Heart left ventricle (tissue), 16 donors: ENCODE measurements at regions not wholly inside any gene's neighbourhood (a gene's known extent, or its start where the extent isn't known, plus 50 kb on each side); places are given as distances from the start of the nearest gene placed in this dataset.

ENCODE experiments used
- ATAC-seq, 4 donors: fragments of 200-7000 bp; cut with Tn5 transposase; one replicate each; pipeline ENCODE4 v1.9.1; 2020 to 2022; ENCODE audit warnings: moderate library complexity in 4 of 4, mild to moderate bottlenecking in 3 of 4, moderate number of reproducible peaks in 1 of 4
- DNase-seq, 5 donors: peaks; one replicate each; pipeline ENCODE4 v3.0.0-alpha.2; 2020
- H3K27ac ChIP-seq, 12 donors: fragments of 200-600 bp; sonication (generic) in 4 of 12; one replicate each; pipeline versions ENCODE4 v1.5.0 to v1.8.0; 2016 to 2022; ENCODE audit warnings: mild to moderate bottlenecking in 2 of 12
- H3K27me3 ChIP-seq, 9 donors: fragments of 200-600 bp; sonication (generic) in 2 of 9; one replicate each; pipeline versions ENCODE4 v1.5.1 to v1.8.0; 2016 to 2022; ENCODE audit warnings: mild to moderate bottlenecking in 3 of 9
- H3K36me3 ChIP-seq, 9 donors: fragments of 200-600 bp; sonication (generic) in 2 of 9; one replicate each; pipeline versions ENCODE4 v1.5.0 to v1.8.0; 2018 to 2022; ENCODE audit warnings: mild to moderate bottlenecking in 2 of 9
- H3K4me1 ChIP-seq, 12 donors: fragments of 200-600 bp; sonication (generic) in 4 of 12; one replicate each; pipeline versions ENCODE4 v1.5.0 to v1.8.0; 2016 to 2022; ENCODE audit warnings: mild to moderate bottlenecking in 3 of 12
- H3K4me3 ChIP-seq, 12 donors: fragments of 200-600 bp; sonication (generic) in 4 of 12; one replicate each; pipeline versions ENCODE4 v1.5.0 to v1.8.0; 2017 to 2022; ENCODE audit warnings: mild to moderate bottlenecking in 9 of 12, moderate library complexity in 4 of 12
- H3K9me3 ChIP-seq, 12 donors: fragments of 200-600 bp; sonication (generic) in 4 of 12; one replicate each; pipeline versions ENCODE4 v1.5.0 to v1.8.0; 2016 to 2022; ENCODE audit warnings: mild to moderate bottlenecking in 1 of 12
- POLR2A ChIP-seq, 2 donors: fragments of 450-650 bp; IDR thresholded peaks; one replicate each; pipeline ENCODE4 v1.6.1; 2017; ENCODE audit warnings: antibody characterized with exemption in 2 of 2, mild to moderate bottlenecking in 2 of 2, moderate library complexity in 2 of 2
- WGBS, 4 donors: extraction: QIAGEN DNeasy Blood & Tissue Kit in 2 of 4; methylation state at CpG; one replicate each; pipeline versions ENCODE4 v1.1.5 to v1.1.7; 2013 to 2018; 5-methylcytosine and 5-hydroxymethylcytosine counted together
- intact Hi-C, 10 donors: fragments of 100-400 bp; cut with DNase I; formaldehyde crosslinking; loops; one replicate each; pipeline versions ENCODE4 v1.11.1 to v1.14.2; 2022
- TF ChIP-seq, protein P1 (sequence below), 12 donors: fragments of 200-600 bp; sonication (generic) in 4 of 12; IDR thresholded peaks; one replicate each; pipeline versions ENCODE4 v1.5.0 to v1.8.0; 2018 to 2022; ENCODE audit warnings: antibody characterized with exemption in 12 of 12, mild to moderate bottlenecking in 5 of 12
- donor health status: ischemic (EF 13 %, LVEDD 7.1; RV severe dilation, severe dysfunction).
- donor health status: healthy with polysubstance abuse.
- donor health status: DM: no; HTN: yes; CAD: no.
- donor health status: DM: no; HTN: no; CAD: no.
- donor health status: ischemic (EF 25% LVEDD 6.9; RV normal size, moderate dysfunction).
- donor health status: ischemic (EF 25% LVEDD 5.7; RV mildly dilated, moderate dysfunction).
- donor health status: healthy.
- donor health status: DM: yes; HTN: yes; CAD: no.
- donor health status: ischemic (EF 35%, LVEDD 5.7; RV mildly dilated, moderate dysfunction).
- donor health status: nonischemic (EF 11% LVEDD 7.7; RV severe dilation, severe dysfunction).
- donor health status: DM: yes; HTN: yes; CAD: no.
- donor health status: PGD.
- donor health status: ischemic (EF 29% LVEDD 5.4; RV normal size, mild dysfunction).
- donor health status: nonischemic (EF 23%, LVEDD 6.1; RV moderate dilation, normal function).

DNA sequence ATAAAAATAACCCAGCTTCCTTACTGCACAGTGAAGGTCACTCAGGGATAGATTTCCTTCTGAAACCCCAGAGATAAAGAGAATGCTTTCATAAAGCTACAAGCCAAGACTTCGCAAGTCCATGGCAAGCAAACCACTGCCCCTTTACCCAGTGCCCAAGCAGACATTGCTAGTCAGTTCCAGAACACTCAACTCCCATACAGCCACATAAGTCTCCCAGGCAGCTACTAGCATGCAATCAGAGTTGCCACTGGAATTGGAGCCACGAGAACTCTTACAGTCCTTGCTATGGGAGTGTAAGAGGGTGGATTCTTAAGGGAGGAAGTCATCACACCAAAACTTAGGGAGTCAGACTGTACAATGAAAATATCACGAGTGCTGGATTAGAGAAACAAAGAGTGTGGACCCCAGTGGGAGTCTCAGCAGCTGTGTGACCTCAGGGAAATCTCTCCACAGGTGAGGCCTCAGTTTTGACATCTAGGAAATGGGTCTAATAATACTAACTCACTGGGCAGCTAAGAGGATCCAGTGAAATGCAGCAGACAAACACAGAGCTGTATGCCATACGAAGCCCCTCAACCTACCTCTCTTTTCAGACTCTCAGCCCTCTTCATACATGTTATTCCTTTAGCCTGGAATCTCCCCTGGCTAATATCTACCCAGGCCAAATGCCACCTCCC, 526.6 kb downstream of the MN1 start:
- no peak overlapping the region for H3K27ac ChIP-seq
- H3K27me3 ChIP-seq = peaks cover 0 to 12% (median 3%) of the 10 kb centered on the region in 9 donors
- DNase-seq (no peak), ATAC-seq (no peak)
- H3K4me3 ChIP-seq = no peak overlapping the region
- 49 to 59% (median 57%) methylated on average over 4 of the region's 4 CpGs for WGBS, 4 donors
- TF ChIP-seq, protein P1, sequence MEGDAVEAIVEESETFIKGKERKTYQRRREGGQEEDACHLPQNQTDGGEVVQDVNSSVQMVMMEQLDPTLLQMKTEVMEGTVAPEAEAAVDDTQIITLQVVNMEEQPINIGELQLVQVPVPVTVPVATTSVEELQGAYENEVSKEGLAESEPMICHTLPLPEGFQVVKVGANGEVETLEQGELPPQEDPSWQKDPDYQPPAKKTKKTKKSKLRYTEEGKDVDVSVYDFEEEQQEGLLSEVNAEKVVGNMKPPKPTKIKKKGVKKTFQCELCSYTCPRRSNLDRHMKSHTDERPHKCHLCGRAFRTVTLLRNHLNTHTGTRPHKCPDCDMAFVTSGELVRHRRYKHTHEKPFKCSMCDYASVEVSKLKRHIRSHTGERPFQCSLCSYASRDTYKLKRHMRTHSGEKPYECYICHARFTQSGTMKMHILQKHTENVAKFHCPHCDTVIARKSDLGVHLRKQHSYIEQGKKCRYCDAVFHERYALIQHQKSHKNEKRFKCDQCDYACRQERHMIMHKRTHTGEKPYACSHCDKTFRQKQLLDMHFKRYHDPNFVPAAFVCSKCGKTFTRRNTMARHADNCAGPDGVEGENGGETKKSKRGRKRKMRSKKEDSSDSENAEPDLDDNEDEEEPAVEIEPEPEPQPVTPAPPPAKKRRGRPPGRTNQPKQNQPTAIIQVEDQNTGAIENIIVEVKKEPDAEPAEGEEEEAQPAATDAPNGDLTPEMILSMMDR (IDR thresholded peaks at IDR 0.05) = no peak
- TF ChIP-seq POLR2A (IDR thresholded peaks at IDR 0.05) = no peak
- intact Hi-C loops = no loop called here
- H3K9me3 ChIP-seq = peaks cover 0 to 12% (median 2%) of the 10 kb centered on the region in 12 donors
- H3K36me3 ChIP-seq = no peaks in the 10 kb centered on the region
- peaks cover 0 to 12% (median 0%) of the 10 kb centered on the region in 12 donors for H3K4me1 ChIP-seq

GRCh38 chr22:27278946-27279345, 522.6 kb downstream of the MN1 start:
- no peak for ATAC-seq
- peaks cover 0 to 16% (median 2%) of the 10 kb centered on the region in 12 donors for H3K9me3 ChIP-seq
- H3K36me3 ChIP-seq = no peaks in the 10 kb centered on the region
- DNase-seq = no peak
- H3K27me3 ChIP-seq = peaks cover 0 to 17% (median 0%) of the 10 kb centered on the region in 9 donors
- 70 to 86% (median 77%) methylated on average over 2 of the region's 2 CpGs for WGBS, 4 donors
- H3K4me1 ChIP-seq = no peaks in the 10 kb centered on the region
- H3K4me3 ChIP-seq = no peak overlapping the region
- H3K27ac ChIP-seq = no peak overlapping the region
- no peak for TF ChIP-seq POLR2A (IDR thresholded peaks at IDR 0.05)
- TF ChIP-seq, protein P1 (IDR thresholded peaks at IDR 0.05) = no peak
- intact Hi-C loops = no loop called here

DNA sequence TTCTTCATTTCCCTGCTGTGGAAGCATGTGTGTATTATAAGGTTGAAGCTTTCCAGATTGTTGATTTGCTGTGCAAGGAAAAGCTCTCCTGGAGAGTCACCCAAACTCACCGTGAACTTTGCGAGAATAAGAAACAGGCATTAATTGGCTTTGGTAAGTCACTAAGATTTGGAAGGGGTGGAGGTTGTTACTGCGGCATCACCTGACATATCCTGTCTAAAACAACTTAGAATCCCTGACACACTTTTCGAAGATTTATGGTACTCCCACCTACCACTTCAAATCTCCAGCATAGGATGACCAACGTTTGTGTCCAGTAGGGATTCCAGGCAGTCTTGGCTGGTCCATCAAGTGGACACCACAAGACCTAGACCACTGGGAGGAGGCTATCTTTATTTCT, 518.3 kb downstream of the MN1 start:
- TF ChIP-seq, protein P1 (IDR thresholded peaks at IDR 0.05) = no peak
- TF ChIP-seq POLR2A (IDR thresholded peaks at IDR 0.05) = no peak
- H3K27me3 ChIP-seq = peaks cover 0 to 17% (median 0%) of the 10 kb centered on the region in 9 donors
- peaks cover 0 to 4% (median 0%) of the 10 kb centered on the region in 12 donors for H3K9me3 ChIP-seq
- no peak for DNase-seq
- H3K36me3 ChIP-seq = no peaks in the 10 kb centered on the region
- ATAC-seq = no peak
- no peaks in the 10 kb centered on the region for H3K4me1 ChIP-seq
- H3K4me3 ChIP-seq = no peak overlapping the region
- 90 to 98% (median 94%) methylated on average over 5 of the region's 5 CpGs for WGBS, 4 donors
- intact Hi-C loops = no loop called here
- H3K27ac ChIP-seq = no peak overlapping the region

- peaks cover 0 to 4% (median 0%) of the 10 kb centered on the region in 12 donors for H3K9me3 ChIP-seq
- no peak for TF ChIP-seq POLR2A (IDR thresholded peaks at IDR 0.05)
- TF ChIP-seq, protein P1 (IDR thresholded peaks at IDR 0.05) = no peak
- 77 to 93% (median 88%) methylated on average over 6 of the region's 6 CpGs for WGBS, 4 donors
- H3K27me3 ChIP-seq = peaks cover 0 to 16% (median 0%) of the 10 kb centered on the region in 9 donors
- H3K27ac ChIP-seq = no peak overlapping the region
- no peak overlapping the region for H3K4me3 ChIP-seq
- no peaks in the 10 kb centered on the region for H3K36me3 ChIP-seq
- no peak for DNase-seq
- H3K4me1 ChIP-seq = no peaks in the 10 kb centered on the region
- no peak for ATAC-seq
- intact Hi-C loops = no loop called here
Observed at GRCh38 chr22:27283714-27284113, 517.8 kb downstream of the MN1 start.
